LHCN-M2 (cell line): ENCODE measurements at regions not wholly inside any gene's neighbourhood (a gene's known extent, or its start where the extent isn't known, plus 50 kb on each side); places are given as distances from the start of the nearest gene placed in this dataset.
A peak's percentile ranks its signal among the peaks of the same experiment; 100 is the strongest.
"Not testable (repeated sequence)": the region's sequence is repeated elsewhere in the genome, so short reads cannot be mapped to it uniquely, and the experiment has no call there.

Experiments used
- DNase-seq: peaks from one replicate; pipeline ENCODE4 v3.0.0-alpha.2; 2012; ENCODE audit warnings: low read depth

DNA sequence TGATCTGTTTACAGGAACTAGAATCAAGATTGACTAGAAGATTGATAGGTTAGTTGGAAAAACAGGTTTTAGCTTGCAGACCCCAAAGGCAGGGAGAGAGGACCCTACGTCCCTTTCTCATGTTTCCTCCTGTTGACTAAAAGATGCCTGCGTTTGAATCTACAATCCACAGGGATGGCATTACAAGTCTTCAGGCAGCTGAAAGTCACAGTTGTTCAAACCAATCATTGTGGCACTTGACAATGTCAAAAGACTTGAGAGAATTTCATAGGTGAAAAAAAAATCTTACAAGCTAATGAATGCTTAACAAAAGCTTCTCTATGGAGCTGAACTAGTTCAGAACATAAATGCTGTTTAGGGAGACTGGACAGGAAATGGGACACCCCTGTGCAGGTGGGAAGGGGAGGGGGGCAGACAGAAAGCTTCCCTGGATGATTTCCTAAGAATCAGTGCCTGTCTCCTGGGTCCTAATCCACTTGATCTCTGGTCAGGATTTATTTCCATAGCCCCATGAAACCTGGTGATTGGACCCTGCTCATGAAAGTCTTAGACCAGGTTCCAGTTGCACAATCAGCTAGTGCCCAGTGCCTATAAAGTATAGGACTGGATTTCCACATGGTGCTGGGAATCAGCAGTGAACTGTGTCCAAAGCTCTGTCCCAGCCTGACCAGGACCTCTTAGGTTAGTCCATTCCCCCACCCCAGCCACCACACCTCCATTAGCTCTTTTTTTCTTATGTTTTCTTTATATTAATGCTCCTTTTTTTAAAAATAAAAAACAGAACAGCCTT, 91.6 kb upstream of the BCAR3 start:
- peak; percentile 75 for DNase-seq

DNA sequence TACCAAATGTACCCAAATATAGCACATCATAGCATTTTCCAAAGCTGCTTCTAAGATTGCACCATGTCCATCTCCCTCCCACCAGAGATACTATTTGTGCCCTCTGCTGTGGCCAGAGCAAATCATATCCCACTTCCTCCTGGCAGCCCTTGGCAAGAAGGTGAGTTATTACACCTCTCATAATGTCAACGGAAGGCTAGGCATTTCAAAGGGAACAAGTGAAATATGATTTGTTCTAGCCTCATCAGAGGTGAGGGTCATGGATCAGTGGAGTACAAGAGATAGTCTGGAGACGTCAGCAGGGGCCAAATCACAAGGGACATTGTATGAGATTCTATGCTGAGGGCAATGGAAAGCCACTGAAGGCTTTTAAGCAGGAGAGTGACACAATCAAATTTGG, 90.2 kb upstream of the BCAR3 start:
- no peak for DNase-seq

GRCh38 chr1:93770640-93771039, 89.0 kb upstream of the BCAR3 start:
- no peak for DNase-seq

GRCh38 chr1:93769777-93770176, 88.1 kb upstream of the BCAR3 start:
- DNase-seq, result no peak

DNA sequence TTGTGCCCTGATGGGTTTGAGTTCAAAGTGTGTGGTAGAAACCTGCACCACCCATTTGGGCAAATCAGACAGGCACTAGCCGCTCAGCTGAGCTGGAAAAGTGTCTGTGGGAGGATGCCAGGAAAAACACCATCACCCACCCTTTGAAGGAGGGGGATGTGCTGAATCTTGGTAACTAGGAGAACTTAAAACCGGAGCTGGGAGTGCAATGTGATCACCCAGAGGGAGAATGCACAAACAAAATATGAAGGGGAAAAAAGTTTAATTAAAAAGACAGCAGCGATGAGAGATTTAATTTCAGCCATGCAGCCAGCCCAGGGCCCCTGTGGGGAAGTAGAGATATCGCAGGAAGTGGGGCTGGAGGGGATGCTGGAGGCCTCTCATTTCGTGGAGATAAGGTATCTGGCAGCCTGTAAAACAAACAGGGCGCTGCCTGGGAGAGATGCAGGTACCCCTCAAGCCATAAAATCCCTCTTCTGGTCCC, 86.8 kb upstream of the BCAR3 start:
- DNase-seq, result no peak

DNA sequence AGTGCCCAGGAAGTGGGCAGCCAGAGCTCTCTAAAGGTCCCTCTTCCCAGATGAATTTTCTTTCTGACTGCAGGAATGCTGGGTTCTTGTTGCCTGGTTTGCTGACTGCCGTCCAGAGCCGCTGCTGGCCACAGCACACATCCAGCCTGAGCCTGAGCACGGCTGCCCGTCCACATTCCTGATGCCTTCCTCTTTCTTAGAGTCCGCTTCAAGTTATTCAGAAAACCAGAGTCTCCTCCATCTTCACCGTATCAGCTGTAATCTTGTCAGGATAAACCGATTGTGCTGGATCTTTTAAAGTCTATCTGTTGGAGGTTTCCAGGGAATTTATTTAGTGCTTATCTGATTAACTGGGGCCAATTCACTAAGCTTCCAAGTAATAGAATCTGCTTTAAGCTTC, 84.8 kb upstream of the BCAR3 start:
- DNase-seq, result no peak

GRCh38 chr1:93765099-93765498, 83.5 kb upstream of the BCAR3 start:
- DNase-seq, result no peak

- no peak for DNase-seq
These were observed 82.7 kb upstream of the BCAR3 start for GRCh38 chr1:93764366-93764750.

DNA sequence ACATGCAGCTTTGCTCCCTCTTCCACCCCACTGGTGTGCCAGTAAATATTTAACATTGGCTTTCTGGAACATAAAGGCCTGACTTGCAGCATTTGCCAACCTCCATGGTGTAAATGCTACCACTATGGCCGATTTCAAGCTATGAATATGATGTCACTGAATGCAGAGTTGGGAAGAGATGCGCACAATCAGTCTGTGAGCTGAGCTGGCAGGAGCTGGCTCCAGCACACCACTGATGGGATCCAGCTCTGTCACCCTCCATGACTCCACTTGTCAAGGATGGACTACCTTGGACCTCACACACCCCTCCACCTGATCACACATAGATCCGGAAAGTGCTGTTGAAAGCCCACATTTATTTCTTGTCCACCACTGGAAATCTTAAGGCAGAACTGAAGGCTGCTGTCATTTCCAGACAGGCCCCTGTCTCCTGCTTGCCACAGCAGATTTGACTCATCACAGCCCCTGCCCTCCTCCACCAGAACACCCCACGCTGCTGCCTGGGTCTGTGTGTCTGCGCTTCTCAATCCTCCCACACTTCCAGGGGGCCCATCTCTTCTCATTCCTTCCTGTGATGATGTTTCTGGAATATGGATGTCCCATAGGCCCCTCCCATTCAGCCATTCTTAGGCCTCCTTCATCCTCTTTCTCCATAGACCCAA, 82.2 kb upstream of the BCAR3 start:
- no peak for DNase-seq

- DNase-seq, result no peak
These were observed 77.3 kb upstream of the BCAR3 start for GRCh38 chr1:93758842-93759515.

DNA sequence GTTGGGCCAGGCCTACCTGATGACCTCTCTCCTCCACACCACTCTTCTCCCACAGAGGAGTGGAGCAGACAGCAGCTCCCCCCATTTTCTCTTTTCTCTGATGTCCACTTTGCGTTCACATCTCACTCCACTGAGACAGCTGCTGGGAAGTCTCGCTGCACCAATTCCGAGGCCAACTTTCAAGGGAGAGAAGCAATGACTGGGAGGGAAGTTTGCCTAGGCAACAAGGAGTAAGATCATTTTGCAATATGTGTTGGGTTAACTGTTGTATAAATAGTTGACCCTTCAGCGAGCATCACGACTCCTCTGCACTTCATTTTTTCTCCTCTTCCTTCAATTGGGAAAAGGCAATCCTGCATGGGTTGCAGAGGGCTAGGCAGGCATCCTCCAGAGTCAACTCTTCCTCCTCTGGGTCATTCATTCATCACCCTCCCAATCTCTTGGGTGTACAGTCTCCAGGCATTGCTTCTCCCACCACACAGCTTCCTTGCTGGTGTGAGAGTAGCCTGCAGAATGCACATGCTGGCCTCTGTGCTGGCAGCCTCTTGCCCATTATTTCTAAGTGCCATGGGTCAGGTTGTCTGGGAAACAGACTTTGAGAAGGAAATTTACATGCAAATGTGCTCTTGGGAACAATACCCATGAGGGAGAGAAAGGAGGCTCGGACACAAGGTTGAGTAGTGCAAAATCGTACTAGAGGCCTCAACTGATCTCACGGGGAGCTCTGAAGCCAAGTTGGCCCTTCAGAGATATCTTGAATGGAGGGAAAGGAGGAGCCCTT, 75.8 kb upstream of the BCAR3 start:
- no peak for DNase-seq

DNA sequence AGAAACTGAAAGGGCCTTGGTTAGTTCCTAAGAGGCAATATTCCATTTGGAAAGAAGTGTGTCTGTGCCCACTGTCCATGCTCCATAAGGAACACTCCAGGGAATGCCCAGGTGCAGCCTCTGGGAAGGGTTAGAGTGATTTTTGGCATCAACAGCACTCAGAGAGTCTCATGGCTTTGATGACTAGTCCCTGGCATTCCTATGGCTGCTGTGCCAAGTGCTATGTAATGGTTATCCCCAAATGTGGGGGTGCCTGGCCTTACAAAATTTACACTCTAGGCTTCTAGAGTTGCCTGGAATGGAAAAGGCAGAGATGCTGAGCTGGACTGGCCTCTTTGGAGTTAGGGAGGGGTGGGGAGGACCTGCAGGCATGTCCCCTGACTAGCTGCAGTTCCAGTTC, 75.0 kb upstream of the BCAR3 start:
- DNase-seq, result no peak

- not testable (repeated sequence) for DNase-seq
These were observed 73.6 kb upstream of the BCAR3 start for GRCh38 chr1:93755251-93755715.

GRCh38 chr1:93753791-93754763, 72.4 kb upstream of the BCAR3 start:
- DNase-seq, result peak; percentile 94

DNA sequence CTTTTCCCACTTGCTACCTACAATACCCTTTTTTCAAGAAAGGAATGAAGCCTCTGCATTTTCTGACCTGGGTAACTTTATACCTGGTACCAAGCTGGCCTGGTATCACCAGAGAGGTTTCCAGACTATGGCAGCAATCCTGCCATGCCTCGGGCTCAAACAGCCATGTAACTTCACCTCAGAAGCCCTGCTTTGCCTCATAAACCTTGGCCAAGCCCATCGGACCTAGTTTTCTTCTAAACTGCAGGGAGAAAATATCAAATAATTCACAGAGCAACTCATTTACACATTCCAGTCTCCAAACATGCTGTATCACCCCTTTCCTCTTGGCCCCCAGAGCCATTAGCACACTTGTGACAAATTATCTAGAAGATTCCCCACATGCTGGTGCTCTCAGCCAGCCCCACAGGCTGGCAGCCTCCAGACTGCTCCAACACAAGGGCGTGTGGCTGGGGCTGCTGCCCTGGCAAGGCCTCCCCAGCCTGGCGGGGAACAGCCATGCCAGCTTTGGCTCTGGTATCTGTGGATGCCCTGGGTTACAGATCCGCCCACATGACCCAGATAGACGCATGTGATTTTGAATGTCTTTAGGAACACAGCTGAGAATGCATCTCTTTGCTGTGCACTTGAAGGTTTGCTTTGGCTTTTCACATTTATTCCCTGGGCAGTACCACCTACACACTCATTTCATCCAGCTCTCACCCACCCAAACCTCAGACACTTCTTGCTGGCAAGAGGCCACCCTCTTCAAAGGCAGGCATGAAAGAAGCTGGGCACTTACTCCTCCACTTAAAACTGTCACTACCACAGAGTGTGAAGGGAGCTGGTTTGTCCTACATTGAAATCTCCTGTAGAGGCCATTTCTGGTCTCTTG, 70.0 kb upstream of the BCAR3 start:
- DNase-seq, result peak; percentile 52

DNA sequence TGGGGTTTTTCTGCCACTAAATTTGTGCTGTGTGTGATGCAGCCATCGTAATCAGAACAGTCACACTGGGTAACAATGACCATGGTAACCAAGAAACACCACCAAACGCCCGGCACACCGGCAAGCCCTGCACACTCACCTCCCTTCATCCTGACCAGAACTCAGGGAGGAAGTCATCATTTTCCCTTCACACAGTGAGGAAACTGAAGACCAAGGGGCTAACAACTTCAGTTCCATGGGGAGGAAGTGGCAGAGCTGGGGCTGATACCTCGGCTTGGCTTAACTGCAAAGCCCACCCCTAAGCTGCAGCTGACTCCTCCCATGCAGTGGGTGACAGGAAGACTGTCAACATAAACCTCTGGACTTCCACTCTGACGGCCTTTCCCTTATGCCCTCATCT, 69.3 kb upstream of the BCAR3 start:
- no peak for DNase-seq

- no peak for DNase-seq
These were observed 68.3 kb upstream of the BCAR3 start for GRCh38 chr1:93749894-93750301.

DNA sequence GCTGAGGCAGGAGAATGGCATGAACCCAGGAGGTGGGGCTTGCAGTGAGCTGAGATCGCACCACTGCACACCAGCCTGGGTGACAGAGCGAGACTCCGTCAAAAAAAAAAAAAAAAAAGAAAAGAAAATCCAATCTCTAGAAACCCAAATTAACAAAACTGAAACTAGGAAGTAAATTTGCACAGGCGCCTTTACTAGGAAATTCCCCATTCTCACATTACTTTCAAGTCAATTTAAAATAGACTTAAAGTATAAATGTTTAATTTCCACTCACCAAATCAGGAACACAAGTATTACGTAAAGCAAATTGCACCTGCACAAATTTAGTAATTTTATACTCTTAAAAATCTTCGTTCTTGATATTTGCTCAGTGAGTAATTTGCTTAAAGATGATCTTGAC, 67.8 kb upstream of the BCAR3 start:
- DNase-seq, result no peak

- DNase-seq, result no peak
These were observed 64.6 kb upstream of the BCAR3 start for GRCh38 chr1:93746021-93746812.
